Superior temporal gyrus (tissue), 1 donor: ENCODE measurements at regions not wholly inside any gene's neighbourhood (a gene's known extent, or its start where the extent isn't known, plus 50 kb on each side); places are given as distances from the start of the nearest gene placed in this dataset.
"Not testable (repeated sequence)": the region's sequence is repeated elsewhere in the genome, so short reads cannot be mapped to it uniquely, and the experiment has no call there.

ENCODE experiments used
- DNase-seq: peaks from one replicate; pipeline ENCODE4 v3.0.0-alpha.2; 2016; ENCODE audit errors: extremely low spot score

DNA sequence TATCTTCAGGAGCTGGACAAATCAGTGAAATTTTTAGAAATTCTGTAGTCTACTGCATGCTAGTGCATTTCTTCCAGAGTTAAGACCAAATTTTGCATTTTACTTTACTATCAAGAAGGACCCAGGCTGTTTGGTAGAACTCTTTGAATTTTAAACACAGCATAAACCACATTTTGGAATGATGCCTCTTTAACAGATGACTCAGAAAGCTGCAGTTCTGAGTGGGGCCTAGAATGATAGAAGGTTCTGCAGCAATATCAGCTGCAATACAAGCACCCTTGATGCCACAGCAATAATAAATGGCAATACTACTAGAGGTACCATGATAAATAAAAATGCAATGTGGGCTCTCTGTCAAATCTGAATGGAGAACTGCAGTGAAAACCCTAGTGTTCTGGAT, 198.7 kb downstream of the TMA16 start:
- DNase-seq, result no peak

DNA sequence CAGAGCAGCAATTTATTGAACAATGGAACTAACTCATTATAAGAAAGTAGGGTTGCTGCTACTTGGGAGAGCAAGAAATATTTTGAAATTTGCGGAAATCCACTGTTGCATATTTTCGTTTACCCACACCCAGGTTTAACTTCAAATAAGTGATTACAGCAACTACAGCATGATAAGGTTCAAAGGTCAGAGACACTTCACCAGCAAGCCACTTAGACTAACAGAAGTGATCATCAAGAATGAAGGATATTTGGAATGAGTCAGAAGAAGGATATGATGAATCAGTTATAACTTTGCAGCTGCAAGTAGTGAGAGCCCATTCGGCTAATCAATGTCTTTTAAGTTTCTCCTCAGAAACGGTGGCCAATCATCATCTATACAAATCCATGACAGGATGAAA, 199.3 kb downstream of the TMA16 start:
- DNase-seq, result no peak

DNA sequence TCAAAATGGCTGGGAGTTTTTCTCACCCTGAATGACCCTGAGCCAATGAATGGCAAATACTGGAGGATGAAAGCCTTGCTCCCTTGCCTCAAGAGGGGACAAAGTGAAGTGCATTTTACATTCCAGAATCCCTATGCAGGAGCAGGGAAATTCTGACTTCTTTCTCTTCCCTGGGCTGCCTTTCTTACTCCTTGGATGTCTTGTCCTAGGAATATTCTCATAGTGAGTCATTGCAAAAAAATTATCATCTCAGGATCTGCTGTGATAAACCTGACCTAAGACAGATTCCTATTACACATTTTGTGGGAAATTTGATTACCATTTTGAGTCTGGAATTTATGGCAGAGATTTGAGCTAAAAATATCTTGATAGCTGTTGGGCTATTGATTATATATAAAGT, 199.9 kb downstream of the TMA16 start:
- DNase-seq, result no peak

DNA sequence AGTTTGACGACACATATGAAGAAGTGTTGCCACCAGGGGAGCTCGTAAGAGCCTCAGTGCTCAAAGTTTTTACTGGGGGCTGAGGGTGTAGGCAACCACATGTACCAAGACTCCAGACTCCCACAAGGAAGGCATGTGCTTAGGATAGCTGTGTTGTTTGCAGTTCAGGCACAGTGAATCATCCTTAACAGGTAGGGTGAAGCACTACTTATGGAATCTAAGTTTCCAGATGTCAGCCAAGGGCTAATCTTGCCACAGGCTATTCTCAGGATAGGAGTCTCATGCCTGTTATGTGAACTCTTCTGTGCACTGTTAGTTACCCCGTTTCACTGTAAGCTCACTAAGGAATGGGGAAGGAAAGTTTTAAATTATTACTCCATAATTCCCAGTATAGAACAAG, 202.6 kb downstream of the TMA16 start:
- DNase-seq, result no peak

DNA sequence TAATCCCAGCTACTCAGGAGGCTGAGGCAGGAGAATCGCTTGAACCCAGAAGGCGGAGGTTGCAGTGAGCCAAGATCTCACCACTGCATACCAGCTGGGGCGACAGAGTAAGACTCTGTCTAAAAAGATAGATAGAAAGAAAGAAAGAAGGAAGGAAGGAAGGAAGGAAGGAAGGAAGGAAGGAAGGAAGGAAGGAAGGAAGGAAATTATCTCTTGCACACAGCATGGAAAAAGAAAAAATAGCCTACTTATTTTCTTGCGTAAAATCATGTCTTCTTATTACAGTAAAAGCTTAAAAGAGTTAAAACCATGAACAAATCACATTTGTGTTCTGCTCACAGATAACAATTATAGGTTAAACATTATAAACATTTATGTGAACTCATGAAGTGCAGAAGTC, 205.9 kb downstream of the TMA16 start:
- DNase-seq, result not testable (repeated sequence)

DNA sequence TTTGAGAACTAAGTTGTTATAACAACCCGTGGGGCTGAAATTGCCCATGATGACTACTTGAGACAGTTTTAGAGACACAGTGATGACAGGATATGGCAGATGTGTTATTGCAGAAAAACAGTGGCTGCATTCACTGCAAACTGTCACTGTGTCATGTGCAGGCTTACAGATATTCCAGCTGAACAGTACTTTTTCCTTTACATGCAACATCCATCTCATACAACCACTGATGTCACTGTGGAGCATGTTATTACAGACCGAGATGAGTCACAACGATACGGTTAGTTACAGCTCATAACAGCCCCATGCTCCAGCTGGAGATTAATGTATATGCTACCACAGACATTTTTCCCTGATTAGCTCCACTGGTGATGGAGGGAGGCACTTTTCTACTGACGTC, 207.4 kb downstream of the TMA16 start:
- peak; percentile 55 for DNase-seq

DNA sequence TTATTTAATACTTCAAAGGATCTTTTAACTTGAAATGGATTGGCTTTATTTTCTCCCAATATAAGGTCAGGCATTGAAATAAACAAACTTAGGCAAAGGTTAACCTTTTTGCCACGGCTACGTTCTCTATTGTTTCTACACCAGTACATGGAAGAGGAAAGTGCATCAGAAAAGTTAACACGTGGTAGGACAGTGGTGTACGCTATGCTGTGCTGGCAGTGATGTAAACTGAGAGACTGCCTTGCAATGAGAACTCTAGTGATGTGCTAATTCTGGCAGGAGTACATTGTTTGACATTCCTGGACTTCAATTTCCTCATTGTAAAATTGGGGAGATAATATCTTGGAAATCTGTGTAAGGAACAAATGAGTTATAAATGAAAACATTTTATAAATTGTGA, 208.2 kb downstream of the TMA16 start:
- DNase-seq, result no peak

DNA sequence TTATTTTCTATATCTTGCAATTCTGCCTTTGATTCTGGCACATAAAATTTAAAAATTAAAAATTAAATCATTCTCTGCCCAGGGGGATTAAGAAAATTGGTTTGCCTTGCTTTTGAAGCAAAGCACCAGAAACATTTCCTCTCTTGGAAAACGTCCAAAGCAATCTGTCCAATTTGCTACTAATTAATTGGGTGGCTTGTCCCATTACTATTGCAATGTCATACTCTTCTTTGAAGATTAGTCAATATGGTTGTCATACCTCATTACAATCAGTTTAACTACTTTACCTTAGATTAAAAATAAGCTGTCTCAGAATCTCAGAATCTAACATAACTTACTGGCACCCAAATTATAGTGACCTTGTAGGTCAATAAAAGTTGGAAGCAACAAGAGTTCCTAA, 208.8 kb downstream of the TMA16 start:
- no peak for DNase-seq

DNA sequence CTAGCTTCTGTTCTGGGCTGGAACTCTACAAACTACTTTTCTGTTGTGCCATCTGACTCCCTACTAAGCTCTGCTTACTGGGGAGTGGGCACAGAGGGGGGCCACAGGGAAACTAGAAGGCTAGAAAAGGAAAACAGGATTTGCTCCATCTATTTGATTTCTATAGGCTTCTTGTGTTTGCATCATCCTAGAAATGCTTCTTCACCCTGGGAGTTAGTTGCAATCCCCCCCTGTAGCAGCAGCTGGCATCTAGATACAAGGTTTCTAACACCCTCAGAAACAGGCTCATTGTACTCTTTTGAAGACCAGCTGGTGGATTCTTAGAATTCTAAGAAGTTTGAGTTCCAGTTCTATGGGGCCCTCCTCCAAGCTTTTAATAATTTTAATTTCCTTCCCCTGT, 213.4 kb downstream of the TMA16 start:
- no peak for DNase-seq

DNA sequence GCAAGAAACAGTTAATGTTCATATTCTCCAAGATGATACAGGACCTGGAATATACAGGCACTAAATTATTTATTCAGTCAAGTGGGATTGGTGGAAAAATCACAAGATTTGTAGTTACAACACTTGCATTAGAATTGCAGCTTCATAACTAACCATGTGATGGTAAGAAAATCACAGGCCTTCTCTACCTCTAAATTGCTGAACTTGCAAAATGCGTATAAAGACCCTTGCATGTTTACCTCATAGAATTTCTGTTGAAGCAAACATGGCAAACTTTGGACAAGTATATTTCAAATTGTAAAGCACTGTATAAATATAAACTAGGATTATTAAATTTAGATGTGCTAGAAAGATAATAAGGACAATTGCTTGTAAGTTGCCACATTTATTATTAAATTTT, 215.1 kb downstream of the TMA16 start:
- no peak for DNase-seq

DNA sequence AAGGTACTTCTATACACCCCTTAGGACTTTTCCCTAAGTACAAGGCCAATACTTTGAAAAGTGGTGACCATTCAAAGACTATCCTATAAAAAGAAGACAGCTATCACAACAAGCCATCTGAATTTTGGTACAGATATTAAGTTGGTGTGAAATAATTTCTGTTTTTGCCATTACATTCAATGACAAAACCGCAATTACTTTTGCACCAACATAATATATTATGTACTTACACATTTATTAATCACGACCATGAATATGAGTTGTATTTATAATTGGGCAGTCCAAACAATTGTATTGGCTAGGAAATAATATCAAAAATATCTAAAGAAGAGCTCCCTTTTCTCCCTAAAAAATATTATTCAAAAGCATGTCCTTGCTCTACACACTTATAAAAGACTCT, 215.7 kb downstream of the TMA16 start:
- DNase-seq, result no peak

DNA sequence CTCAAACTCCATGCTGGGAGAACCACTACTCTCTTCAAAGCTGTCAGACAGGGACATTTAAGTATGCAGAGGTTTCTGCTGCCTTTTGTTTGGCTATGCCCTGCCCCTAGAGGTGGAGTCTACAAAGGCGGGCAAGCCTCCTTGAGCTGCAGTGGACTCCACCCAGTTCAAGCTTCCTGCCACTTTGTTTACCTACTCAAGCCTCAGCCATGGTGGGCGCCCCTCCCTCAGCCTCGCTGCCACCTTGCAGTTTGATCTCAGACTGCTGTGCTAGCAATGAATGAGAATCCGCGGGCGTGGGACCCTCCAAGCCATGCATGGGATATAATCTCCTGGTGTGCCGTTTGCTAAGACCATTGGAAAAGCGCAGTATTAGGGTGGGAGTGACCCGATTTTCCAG, 230.0 kb downstream of the TMA16 start:
- DNase-seq, result not testable (repeated sequence)

DNA sequence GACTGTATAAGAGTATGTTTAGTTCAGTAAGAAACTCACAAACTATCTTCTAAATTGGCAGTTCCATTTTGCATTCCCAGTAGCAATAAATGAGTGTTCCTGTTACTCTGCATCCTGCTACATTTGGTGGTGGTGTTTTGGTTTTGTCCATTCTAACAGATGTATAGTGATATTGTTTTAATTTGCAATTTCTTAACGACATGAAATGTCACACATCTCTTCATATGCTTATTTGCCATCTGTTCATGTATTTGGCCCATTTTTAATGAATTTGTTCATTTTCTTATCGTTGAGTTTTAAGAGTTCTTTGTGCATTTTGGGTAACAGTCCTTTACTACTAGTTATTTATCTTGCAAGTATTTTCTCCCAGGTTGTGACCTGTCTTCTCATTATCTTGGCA, 232.2 kb downstream of the TMA16 start:
- DNase-seq, result no peak

DNA sequence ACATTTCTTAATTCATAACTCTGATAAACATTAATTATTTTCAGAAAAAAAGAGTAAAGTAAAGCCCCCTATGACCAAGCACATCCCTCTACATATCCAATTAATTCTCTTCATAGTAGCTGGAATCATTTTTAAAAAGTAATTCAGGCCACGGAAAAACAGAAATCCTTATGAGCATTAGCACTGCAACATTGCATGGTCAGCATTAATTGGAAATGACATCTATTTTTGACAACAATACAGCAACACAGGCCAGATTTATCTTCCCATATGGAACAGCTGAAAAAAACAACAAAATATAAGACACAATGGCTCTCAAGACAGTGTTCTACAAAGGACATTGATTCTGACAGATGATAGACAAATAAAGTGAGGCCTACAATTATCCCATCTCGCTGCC, 236.6 kb downstream of the TMA16 start:
- no peak for DNase-seq

DNA sequence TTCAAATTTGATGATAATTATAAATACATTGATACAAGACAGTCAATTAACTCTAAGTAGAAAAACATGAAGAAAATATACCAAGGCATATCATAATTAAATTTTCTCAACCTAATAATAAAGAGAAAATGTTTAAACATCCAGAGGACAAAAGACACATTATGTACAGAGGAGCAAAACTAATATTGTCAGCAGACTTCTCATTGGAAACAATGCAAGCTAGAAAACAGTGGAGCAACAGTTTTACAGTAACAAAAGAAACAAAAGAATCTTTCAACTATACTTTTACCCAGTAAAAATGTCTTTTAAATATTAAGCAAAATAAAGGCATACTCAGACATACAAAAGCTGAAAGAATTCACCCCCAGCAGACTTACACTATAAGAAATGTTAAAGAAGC, 238.0 kb downstream of the TMA16 start:
- no peak for DNase-seq

DNA sequence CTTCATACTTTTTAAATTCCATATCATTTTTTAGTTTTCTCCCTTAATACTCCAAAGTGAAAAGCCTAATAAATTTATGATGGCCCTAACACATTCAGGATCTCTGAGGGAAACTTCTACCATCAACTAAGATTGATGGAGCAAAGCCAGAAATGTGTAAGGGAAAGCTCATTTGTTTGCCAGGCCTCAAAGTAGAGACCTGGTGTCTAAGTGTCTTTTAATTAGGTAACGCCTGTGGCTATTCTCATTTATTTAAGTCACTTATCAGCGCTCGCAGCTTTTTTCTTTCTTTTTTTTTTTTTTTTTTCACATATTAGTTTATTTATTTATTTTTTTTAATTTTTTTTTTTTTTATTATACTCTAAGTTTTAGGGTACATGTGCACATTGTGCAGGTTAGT, 242.4 kb downstream of the TMA16 start:
- DNase-seq, result no peak

DNA sequence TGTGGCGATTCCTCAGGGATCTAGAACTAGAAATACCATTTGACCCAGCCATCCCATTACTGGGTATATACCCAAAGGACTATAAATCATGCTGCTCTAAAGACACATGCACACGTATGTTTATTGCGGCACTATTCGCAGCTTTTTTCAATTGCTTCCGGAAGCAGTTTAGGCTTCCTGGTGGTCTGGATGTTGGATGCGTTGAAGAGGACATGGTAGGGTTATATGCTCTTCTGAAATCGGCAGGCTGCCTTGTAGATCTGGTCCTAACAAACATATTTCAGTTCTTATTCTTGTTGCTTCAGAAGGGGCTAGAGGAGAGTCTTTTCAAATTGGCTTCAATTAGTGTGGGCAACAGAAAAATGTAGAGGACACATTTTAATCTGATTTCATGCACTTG, 243.4 kb downstream of the TMA16 start:
- DNase-seq, result not testable (repeated sequence)

DNA sequence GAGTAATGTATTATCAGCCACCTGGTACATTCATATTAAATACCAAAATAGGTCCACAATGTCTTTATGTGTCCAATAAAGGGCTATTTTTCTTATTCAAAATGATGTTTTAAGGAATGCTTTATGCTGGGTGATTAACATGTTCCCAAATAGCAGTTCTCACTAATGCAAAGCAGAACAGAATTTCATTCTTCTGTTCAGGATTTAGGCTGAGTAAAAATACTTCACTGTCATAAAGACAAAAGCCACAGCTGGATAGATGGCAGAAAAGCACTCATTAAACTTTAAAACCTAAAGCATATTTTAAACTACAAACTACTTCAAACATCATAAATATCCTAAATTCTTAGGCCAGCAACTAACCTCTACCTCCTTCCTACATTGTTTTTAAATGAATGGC, 244.0 kb downstream of the TMA16 start:
- DNase-seq, result no peak

DNA sequence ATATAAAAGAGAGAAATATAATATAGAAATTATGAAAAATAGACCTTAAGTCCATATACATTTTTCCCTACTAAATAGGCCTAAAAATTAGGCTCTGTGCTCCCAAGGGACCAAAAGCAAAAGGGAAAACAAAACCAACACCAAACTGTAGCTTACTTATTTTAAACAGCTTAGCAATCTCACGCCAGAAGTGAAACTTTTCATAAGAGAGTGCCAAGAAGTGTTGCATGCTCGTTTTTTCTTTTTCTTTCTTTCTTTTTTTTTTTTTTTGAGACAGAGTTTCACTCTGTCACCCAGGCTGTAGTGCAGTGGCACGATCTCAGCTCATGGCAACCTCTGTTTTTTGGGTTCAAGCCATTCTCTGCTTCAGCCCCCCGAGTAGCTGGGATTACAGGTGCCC, 250.4 kb downstream of the TMA16 start:
- no peak for DNase-seq

DNA sequence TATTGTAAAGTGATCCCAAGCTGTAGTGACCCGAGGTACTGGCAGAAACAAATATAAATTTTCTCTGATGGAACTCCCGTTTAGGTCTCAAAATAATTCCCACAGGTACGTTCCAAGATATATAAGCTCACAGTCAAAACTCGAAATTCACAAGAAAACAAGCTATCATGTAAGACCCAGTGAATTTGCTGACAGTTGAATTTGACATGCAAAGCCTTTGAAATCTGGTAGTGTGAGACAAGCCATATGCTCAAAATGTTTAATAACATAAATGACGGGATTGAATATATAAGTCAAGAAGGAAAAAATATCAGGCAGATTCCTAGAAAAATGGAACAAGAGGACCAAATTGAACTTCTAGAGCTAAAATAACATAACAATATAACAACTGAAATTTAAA, 252.8 kb downstream of the TMA16 start:
- DNase-seq, result no peak

DNA sequence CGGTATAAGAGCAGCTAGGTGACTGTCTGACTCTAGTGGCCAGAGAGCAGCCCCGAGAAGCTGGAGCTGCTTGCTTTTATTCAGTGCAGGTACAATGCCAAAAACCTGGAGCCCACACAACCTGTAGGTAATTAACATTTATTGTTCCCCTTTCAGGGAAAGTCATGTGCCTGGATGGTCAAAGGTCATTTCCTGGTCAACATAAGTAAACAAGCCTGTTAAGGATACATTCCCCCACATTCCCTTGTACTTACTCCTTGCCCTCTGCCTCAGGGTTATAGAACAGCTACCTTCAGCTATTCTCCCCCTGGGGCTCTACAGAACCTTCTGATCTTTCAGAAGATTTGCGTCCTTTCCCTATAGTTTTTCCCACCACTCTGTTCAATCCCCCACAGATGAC, 253.4 kb downstream of the TMA16 start:
- no peak for DNase-seq

DNA sequence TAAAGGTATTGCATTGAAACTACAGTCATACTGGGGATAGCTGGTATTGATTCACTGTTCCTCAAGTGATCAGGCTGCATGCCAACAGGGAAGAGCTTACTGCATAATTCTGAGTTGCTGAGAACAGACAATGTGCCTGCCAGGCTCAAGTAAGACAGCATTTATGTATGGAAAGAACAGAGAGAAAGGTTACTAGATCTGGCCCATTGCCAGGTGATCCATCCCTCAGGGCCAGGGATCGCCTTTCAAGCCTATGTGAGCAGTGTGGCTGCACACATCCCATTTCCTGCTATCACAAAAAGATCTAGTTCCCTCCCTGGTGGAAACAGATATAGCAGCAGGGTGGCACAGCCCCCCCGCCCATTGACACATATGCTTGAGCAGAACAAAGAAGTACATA, 254.0 kb downstream of the TMA16 start:
- no peak for DNase-seq

DNA sequence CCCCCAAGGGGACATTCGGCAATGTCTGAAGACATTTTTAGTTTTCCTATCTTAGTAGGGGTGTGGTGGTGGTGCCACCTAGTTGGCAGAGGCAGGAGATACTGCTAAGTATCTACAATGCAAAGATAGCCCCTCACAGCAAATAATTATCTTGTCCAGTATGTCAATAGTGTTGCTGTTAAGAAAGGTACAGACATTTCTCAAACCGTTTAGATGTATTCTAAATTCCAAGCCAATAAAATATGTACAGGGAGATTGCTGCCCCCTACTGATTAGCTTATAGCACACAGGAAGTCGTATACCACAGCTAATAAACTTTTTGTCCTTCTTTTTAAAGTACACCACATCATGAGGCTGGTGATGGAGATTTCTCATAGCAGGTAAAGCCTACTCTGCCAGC, 260.5 kb downstream of the TMA16 start:
- no peak for DNase-seq

DNA sequence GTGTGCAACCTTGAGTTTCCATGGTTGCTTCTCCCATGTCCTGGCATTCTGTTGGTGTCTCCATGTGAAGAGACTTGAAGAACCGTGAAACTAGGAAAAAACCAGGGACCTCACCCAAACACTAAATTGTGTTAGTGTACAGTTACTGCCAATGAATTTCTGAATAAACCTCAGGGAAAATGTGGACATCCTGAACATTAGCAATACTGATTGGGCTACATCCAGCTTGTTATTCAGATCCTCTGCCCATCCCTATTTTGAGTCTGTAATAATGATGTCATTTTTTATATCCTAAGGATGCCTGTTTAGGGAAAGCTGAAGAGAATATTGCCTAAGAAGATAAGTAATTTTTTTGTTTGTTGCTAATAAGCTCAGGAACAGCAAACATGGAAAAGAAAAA, 262.7 kb downstream of the TMA16 start:
- DNase-seq, result no peak

DNA sequence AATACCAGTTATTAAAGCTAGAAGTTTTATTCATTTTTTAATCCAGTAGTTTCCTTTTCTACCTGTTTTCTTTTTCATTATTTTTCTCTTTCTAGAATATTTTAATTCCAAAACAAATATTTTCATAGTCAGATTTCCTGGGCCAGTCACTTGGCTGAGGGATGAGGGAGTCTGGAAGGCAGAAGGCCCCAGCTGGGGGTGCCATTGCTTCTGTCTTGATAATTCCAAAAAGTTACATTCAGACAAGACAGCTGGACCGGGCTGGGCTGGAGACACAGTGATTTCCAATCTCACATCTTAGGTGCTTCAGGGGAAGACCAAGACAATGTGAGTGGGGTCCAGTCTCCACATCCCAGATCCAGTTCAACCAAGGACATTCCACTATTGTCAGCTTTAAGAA, 263.5 kb downstream of the TMA16 start:
- no peak for DNase-seq
